ENCODE measurements at regions not wholly inside any gene's neighbourhood (a gene's known extent, or its start where the extent isn't known, plus 50 kb on each side); places are given as distances from the start of the nearest gene placed in this dataset.

DNA sequence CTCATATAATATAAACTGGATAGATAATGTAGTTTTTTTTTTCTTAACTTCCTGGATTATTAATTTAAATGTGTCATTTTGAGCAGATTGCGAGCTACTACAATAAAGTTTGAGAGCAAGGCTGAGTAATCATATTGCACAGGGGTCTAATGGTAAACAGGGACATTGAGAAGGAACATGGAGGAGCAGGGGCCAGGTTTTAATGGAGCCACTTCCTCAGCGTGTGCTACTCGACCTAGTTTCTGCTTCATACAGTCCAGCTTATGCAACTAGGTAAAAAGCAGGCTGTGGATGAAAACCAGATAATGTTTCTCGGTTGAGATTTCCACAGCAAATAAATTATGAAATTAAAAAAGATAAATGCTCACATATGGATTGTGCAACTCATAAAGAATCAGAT, 1915.7 kb upstream of the CELF4 start:
- Histone ChIP-seq H3K27ac (no peak overlapping the region), H3K27me3 (no peaks in the 10 kb centered on the region), H3K4me1 (ENCODE audit: insufficient read depth) (no peaks in the 10 kb centered on the region), H3K36me3 (no peaks in the 10 kb centered on the region), H3K9me3 (no peaks in the 10 kb centered on the region), H3K4me3 (no peak overlapping the region)
- no peak for TF ChIP-seq EP300 (IDR thresholded peaks at IDR 0.05)
- TF ChIP-seq, protein P1, sequence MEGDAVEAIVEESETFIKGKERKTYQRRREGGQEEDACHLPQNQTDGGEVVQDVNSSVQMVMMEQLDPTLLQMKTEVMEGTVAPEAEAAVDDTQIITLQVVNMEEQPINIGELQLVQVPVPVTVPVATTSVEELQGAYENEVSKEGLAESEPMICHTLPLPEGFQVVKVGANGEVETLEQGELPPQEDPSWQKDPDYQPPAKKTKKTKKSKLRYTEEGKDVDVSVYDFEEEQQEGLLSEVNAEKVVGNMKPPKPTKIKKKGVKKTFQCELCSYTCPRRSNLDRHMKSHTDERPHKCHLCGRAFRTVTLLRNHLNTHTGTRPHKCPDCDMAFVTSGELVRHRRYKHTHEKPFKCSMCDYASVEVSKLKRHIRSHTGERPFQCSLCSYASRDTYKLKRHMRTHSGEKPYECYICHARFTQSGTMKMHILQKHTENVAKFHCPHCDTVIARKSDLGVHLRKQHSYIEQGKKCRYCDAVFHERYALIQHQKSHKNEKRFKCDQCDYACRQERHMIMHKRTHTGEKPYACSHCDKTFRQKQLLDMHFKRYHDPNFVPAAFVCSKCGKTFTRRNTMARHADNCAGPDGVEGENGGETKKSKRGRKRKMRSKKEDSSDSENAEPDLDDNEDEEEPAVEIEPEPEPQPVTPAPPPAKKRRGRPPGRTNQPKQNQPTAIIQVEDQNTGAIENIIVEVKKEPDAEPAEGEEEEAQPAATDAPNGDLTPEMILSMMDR (IDR thresholded peaks at IDR 0.05) = no peak
- TF ChIP-seq POLR2A (IDR thresholded peaks at IDR 0.05) = no peak
- intact Hi-C loops (cut with DNase I) = no loop called here
- 29 to 37% (median 36%) methylated on average over 4 of the region's 4 CpGs for WGBS, 3 donors
- no peak for DNase-seq

DNA sequence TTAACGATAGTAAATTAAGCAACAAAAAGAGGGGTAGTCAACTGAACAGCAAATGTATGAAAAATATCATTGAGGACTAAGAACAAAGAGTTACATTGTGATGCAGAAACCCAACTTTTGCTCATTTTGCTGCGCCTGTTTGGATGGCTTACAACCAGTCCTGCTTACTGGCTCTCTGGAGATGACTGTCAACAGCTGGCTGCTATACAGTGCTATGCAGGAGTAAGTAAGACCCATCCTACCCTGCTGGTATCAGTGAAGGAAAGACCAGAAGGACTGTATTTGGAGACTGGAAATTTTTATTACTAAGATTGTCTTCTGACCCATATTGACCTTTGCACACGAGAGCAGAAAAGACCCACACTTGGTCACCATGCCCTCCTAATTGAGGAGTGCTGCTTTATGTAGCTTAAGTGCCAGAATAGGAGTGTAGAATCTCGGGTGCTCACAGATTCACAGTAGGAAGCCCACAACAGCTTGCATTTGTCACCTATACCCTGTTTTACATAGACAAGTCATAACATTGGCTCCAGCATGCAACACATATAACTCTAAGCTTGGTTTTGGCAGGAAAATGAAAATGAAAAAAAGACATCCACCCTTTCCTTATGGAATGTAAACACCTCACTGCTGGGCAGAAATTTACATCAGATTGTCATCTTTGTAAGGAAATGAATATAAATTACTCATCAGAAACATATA, 1915.0 kb upstream of the CELF4 start:
- H3K4me1 ChIP-seq (ENCODE audit: insufficient read depth) = no peaks in the 10 kb centered on the region
- no peak for TF ChIP-seq EP300 (IDR thresholded peaks at IDR 0.05)
- TF ChIP-seq, protein P1 (IDR thresholded peaks at IDR 0.05) = no peak
- no peak for TF ChIP-seq POLR2A (IDR thresholded peaks at IDR 0.05)
- intact Hi-C loops (cut with DNase I) = no loop called here
- no peak overlapping the region for H3K4me3 ChIP-seq
- no peaks in the 10 kb centered on the region for H3K27me3 ChIP-seq
- H3K27ac ChIP-seq = no peak overlapping the region
- H3K9me3 ChIP-seq = no peaks in the 10 kb centered on the region
- 24 to 42% (median 29%) methylated on average over 4 of the region's 4 CpGs for WGBS, 3 donors
- no peaks in the 10 kb centered on the region for H3K36me3 ChIP-seq
- DNase-seq = no peak

DNA sequence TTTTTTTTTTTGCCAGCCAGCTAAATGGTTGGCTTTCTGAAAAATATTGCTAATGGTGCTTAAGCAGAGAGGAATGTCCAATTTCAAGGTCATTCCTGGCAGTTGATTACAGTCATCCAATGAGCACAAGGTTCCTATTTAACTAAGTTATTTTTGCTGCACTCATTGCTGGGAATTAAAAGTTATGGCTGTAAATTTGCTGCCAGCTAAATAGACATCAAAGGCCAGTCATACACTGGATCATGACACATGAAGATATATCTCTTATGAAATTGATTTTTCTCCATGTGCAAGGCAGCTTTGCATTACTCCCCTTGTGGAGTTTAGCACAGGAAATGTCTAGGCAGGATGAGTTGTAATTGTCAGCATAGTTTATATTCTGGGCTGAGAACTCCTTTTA, 1898.4 kb upstream of the CELF4 start:
- intact Hi-C loops (cut with DNase I) = no loop called here
- H3K27ac ChIP-seq = no peak overlapping the region
- H3K4me3 ChIP-seq = no peak overlapping the region
- no peaks in the 10 kb centered on the region for H3K36me3 ChIP-seq
- H3K9me3 ChIP-seq = no peaks in the 10 kb centered on the region
- no peak for TF ChIP-seq EP300 (IDR thresholded peaks at IDR 0.05)
- TF ChIP-seq POLR2A (IDR thresholded peaks at IDR 0.05) = no peak
- TF ChIP-seq, protein P1 (IDR thresholded peaks at IDR 0.05) = no peak
- no peak for DNase-seq
- H3K27me3 ChIP-seq = no peaks in the 10 kb centered on the region
- H3K4me1 ChIP-seq (ENCODE audit: insufficient read depth) = no peaks in the 10 kb centered on the region

DNA sequence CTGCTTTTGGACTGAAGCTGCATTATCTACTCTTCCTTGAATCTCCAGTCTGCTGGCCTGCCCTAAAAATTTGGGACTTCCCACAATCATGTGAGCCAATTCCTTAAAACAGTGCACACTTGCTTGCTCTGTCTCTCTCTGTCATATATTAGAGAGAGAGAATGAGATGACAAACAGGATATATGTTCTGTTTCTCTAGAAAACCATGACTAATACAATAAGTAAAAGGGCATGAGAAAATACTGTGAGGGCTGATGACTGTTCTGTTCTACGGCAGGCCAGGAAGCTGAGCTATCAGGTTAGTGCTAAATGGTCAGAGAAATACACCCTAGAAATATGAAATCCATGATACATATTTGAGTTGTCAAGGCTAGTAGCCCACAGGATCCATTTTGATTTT, 1896.8 kb upstream of the CELF4 start:
- no peaks in the 10 kb centered on the region for H3K27me3 ChIP-seq
- H3K27ac ChIP-seq = no peak overlapping the region
- DNase-seq = no peak
- H3K4me3 ChIP-seq = no peak overlapping the region
- H3K9me3 ChIP-seq = no peaks in the 10 kb centered on the region
- 85 to 94% (median 91%) methylated on average over 1 of the region's 1 CpG for WGBS, 3 donors
- intact Hi-C loops (cut with DNase I) = no loop called here
- H3K4me1 ChIP-seq (ENCODE audit: insufficient read depth) = no peaks in the 10 kb centered on the region
- TF ChIP-seq EP300 (IDR thresholded peaks at IDR 0.05) (no peak), POLR2A (IDR thresholded peaks at IDR 0.05) (no peak)
- TF ChIP-seq, protein P1 (IDR thresholded peaks at IDR 0.05) = no peak
- H3K36me3 ChIP-seq = no peaks in the 10 kb centered on the region

Measured in ovary (tissue), 7 donors.